Rectal smooth muscle tissue (tissue), 1 donor: ENCODE measurements at regions not wholly inside any gene's neighbourhood (a gene's known extent, or its start where the extent isn't known, plus 50 kb on each side); places are given as distances from the start of the nearest gene placed in this dataset.

Experiments used
- H3K27ac ChIP-seq: one replicate; pipeline ENCODE4 v1.7.0; 2013; ENCODE audit warnings: low read depth, low read length, inconsistent platforms
- H3K27me3 ChIP-seq: one replicate; pipeline ENCODE4 v1.7.0; 2013; ENCODE audit warnings: low read length; ENCODE audit not compliant: control insufficient read depth, insufficient read depth
- H3K36me3 ChIP-seq: one replicate; pipeline ENCODE4 v1.7.0; 2013; ENCODE audit warnings: low read length; ENCODE audit not compliant: control insufficient read depth, insufficient read depth
- H3K4me1 ChIP-seq: one replicate; pipeline ENCODE4 v1.7.0; 2013; ENCODE audit warnings: low read length; ENCODE audit not compliant: control insufficient read depth, insufficient read depth
- H3K4me3 ChIP-seq: one replicate; pipeline ENCODE4 v1.7.0; 2013; ENCODE audit warnings: low read length
- H3K9ac ChIP-seq: one replicate; pipeline ENCODE4 v1.7.0; 2013; ENCODE audit warnings: low read length

GRCh38 chr11:127369356-127369755 is 368.8 kb upstream of the KIRREL3 start:
- Histone ChIP-seq H3K27me3 (no peaks in the 10 kb centered on the region), H3K36me3 (no peaks in the 10 kb centered on the region), H3K9ac (no peak overlapping the region), H3K4me1 (no peaks in the 10 kb centered on the region), H3K27ac (no peak overlapping the region), H3K4me3 (no peak overlapping the region)

GRCh38 chr11:127362754-127363308 is 362.3 kb upstream of the KIRREL3 start:
- Histone ChIP-seq H3K4me1 (no peaks in the 10 kb centered on the region), H3K4me3 (no peak overlapping the region), H3K9ac (no peak overlapping the region), H3K27ac (no peak overlapping the region), H3K27me3 (no peaks in the 10 kb centered on the region), H3K36me3 (no peaks in the 10 kb centered on the region)

- no peak overlapping the region for H3K9ac ChIP-seq
- H3K36me3 ChIP-seq, result no peaks in the 10 kb centered on the region
- no peak overlapping the region for H3K27ac ChIP-seq
- no peaks in the 10 kb centered on the region for H3K4me1 ChIP-seq
- no peak overlapping the region for H3K4me3 ChIP-seq
- no peaks in the 10 kb centered on the region for H3K27me3 ChIP-seq
These were observed 357.6 kb upstream of the KIRREL3 start for GRCh38 chr11:127358160-127358559.

- H3K36me3 ChIP-seq, result no peaks in the 10 kb centered on the region
- no peaks in the 10 kb centered on the region for H3K4me1 ChIP-seq
- no peak overlapping the region for H3K9ac ChIP-seq
- H3K27me3 ChIP-seq, result no peaks in the 10 kb centered on the region
- no peak overlapping the region for H3K4me3 ChIP-seq
- H3K27ac ChIP-seq, result no peak overlapping the region
These were observed 349.9 kb upstream of the KIRREL3 start for GRCh38 chr11:127350476-127350875.

GRCh38 chr11:127345819-127346459 is 345.4 kb upstream of the KIRREL3 start:
- Histone ChIP-seq H3K36me3 (no peaks in the 10 kb centered on the region), H3K4me1 (no peaks in the 10 kb centered on the region), H3K27me3 (no peaks in the 10 kb centered on the region), H3K27ac (no peak overlapping the region), H3K9ac (no peak overlapping the region), H3K4me3 (no peak overlapping the region)

GRCh38 chr11:127340438-127340837 is 339.9 kb upstream of the KIRREL3 start:
- H3K4me3 ChIP-seq, result no peak overlapping the region
- no peak overlapping the region for H3K9ac ChIP-seq
- H3K27me3 ChIP-seq, result no peaks in the 10 kb centered on the region
- no peaks in the 10 kb centered on the region for H3K36me3 ChIP-seq
- H3K27ac ChIP-seq, result no peak overlapping the region
- no peaks in the 10 kb centered on the region for H3K4me1 ChIP-seq

- Histone ChIP-seq H3K27ac (no peak overlapping the region), H3K9ac (no peak overlapping the region), H3K36me3 (no peaks in the 10 kb centered on the region), H3K4me3 (no peak overlapping the region), H3K4me1 (no peaks in the 10 kb centered on the region), H3K27me3 (no peaks in the 10 kb centered on the region)
These were observed 338.8 kb upstream of the KIRREL3 start for GRCh38 chr11:127339376-127339775.

- Histone ChIP-seq H3K9ac (no peak overlapping the region), H3K27me3 (no peaks in the 10 kb centered on the region), H3K4me3 (no peak overlapping the region), H3K36me3 (no peaks in the 10 kb centered on the region), H3K4me1 (no peaks in the 10 kb centered on the region), H3K27ac (no peak overlapping the region)
These were observed 338.1 kb upstream of the KIRREL3 start for GRCh38 chr11:127338380-127339259.

- Histone ChIP-seq H3K27me3 (no peaks in the 10 kb centered on the region), H3K27ac (no peak overlapping the region), H3K36me3 (no peaks in the 10 kb centered on the region), H3K4me3 (no peak overlapping the region), H3K9ac (no peak overlapping the region), H3K4me1 (no peaks in the 10 kb centered on the region)
These were observed 333.9 kb upstream of the KIRREL3 start for GRCh38 chr11:127334466-127334865.

- H3K27me3 ChIP-seq, result no peaks in the 10 kb centered on the region
- no peak overlapping the region for H3K27ac ChIP-seq
- H3K4me1 ChIP-seq, result no peaks in the 10 kb centered on the region
- H3K9ac ChIP-seq, result no peak overlapping the region
- no peak overlapping the region for H3K4me3 ChIP-seq
- no peaks in the 10 kb centered on the region for H3K36me3 ChIP-seq
These were observed 332.3 kb upstream of the KIRREL3 start for GRCh38 chr11:127332896-127333295.

GRCh38 chr11:127330044-127330443 is 329.5 kb upstream of the KIRREL3 start:
- no peak overlapping the region for H3K9ac ChIP-seq
- H3K4me1 ChIP-seq, result no peaks in the 10 kb centered on the region
- H3K36me3 ChIP-seq, result no peaks in the 10 kb centered on the region
- H3K4me3 ChIP-seq, result no peak overlapping the region
- H3K27me3 ChIP-seq, result no peaks in the 10 kb centered on the region
- no peak overlapping the region for H3K27ac ChIP-seq

- H3K36me3 ChIP-seq, result no peaks in the 10 kb centered on the region
- H3K4me1 ChIP-seq, result no peaks in the 10 kb centered on the region
- H3K27me3 ChIP-seq, result no peaks in the 10 kb centered on the region
- H3K27ac ChIP-seq, result no peak overlapping the region
- no peak overlapping the region for H3K4me3 ChIP-seq
- H3K9ac ChIP-seq, result no peak overlapping the region
These were observed 307.7 kb upstream of the KIRREL3 start for GRCh38 chr11:127308291-127308690.
